ENCODE measurements at regions not wholly inside any gene's neighbourhood (a gene's known extent, or its start where the extent isn't known, plus 50 kb on each side); places are given as distances from the start of the nearest gene placed in this dataset.

DNA sequence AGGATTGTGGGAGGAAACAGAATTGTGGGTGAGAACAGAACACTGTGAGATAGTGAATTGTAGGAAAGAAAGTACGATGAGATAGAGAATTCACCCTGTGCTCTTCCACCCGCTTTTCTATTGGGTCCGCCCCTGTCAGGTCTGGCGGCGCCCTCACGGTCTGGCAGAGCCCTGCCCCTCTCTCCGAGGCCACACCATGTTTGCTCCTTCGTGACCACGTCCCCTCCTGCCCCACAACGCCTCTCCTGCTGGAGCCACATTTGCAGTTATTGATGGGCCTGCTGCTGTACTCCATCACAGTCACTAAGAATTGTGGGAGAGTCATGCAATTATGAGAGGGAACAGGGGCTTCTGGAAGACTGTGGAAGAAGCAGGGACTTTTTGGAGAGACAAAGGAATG, 473.1 kb downstream of the KLF12 start:
- TF ChIP-seq, protein P1, sequence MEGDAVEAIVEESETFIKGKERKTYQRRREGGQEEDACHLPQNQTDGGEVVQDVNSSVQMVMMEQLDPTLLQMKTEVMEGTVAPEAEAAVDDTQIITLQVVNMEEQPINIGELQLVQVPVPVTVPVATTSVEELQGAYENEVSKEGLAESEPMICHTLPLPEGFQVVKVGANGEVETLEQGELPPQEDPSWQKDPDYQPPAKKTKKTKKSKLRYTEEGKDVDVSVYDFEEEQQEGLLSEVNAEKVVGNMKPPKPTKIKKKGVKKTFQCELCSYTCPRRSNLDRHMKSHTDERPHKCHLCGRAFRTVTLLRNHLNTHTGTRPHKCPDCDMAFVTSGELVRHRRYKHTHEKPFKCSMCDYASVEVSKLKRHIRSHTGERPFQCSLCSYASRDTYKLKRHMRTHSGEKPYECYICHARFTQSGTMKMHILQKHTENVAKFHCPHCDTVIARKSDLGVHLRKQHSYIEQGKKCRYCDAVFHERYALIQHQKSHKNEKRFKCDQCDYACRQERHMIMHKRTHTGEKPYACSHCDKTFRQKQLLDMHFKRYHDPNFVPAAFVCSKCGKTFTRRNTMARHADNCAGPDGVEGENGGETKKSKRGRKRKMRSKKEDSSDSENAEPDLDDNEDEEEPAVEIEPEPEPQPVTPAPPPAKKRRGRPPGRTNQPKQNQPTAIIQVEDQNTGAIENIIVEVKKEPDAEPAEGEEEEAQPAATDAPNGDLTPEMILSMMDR (IDR thresholded peaks at IDR 0.05): no peak
- Histone ChIP-seq H3K9me3 (ENCODE audit: control insufficient read depth, low read length) (no peaks in the 10 kb centered on the region), H3K4me3 (ENCODE audit: low read depth, low read length) (no peak overlapping the region), H2AFZ (no peak overlapping the region), H3K27ac (no peak overlapping the region), H3K79me2 (no peaks in the 10 kb centered on the region), H3K36me3 (ENCODE audit: control insufficient read depth, insufficient read depth, low read length) (no peaks in the 10 kb centered on the region), H3K27me3 (ENCODE audit: control insufficient read depth, insufficient read depth, low read length) (no peaks in the 10 kb centered on the region), H3K4me1 (no peaks in the 10 kb centered on the region), H3K4me2 (ENCODE audit: low read length) (no peak overlapping the region), H3K9ac (no peak overlapping the region)

DNA sequence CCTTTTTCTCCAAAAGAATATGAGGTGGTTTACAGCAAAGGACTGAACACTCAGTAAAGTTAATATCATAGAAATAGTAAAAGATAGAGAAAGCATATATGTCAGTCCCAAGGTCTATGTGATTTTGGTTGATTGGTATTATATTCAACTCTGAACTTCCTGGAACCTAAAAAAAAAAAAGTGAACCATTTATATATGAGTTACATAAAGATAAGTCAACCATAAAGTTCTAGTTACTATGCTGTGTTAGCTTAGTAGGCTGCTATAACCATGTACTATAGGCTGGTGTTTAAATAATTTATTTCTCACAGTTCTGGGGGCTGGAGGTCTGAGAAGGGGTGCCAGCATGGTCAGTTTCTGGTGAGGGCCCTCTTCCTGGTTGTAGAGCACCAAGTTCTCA, 475.6 kb downstream of the KLF12 start:
- Histone ChIP-seq H3K79me2 (no peaks in the 10 kb centered on the region), H3K4me3 (ENCODE audit: low read depth, low read length) (no peak overlapping the region), H3K9ac (no peak overlapping the region), H3K9me3 (ENCODE audit: control insufficient read depth, low read length) (no peaks in the 10 kb centered on the region), H3K36me3 (ENCODE audit: control insufficient read depth, insufficient read depth, low read length) (no peaks in the 10 kb centered on the region), H3K27ac (no peak overlapping the region), H3K4me1 (no peaks in the 10 kb centered on the region), H3K4me2 (ENCODE audit: low read length) (no peak overlapping the region), H3K27me3 (ENCODE audit: control insufficient read depth, insufficient read depth, low read length) (no peaks in the 10 kb centered on the region), H2AFZ (no peak overlapping the region)
- TF ChIP-seq, protein P1 (IDR thresholded peaks at IDR 0.05): no peak

DNA sequence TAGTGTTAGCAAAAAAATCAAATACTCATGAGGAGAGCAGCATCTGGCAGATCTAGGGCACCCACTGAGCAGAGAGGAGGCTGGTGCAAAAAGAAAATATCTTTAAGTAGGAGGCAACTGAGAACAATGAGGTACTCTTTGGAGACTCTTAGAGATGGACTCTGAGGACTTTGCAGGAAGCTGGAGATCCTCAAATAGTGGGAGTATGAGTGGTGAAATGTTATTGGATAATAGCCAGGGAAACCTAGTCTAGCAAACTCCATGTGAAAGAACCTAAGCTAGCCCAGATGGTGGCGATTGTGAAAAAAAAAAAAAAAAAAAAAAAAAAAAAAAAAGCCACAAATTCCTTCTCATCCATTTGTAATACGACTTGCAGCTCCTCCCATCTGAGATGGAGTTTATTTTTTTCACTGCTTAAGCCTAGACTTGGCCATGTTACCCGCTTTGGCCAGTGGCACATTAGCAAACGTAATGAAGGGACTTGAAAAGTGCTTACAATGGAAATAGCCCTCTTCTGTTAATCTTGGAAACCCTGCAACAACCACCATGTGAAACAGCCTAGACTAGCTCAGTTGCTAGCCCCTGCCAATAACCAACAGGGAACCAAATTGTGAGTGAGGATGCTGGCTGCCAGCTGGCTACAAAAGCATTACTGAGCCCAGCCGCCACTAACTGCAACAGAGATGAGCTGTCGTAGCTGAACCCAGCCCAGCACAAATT, 476.2 kb downstream of the KLF12 start:
- Histone ChIP-seq H3K4me2 (ENCODE audit: low read length) (no peak overlapping the region), H3K36me3 (ENCODE audit: control insufficient read depth, insufficient read depth, low read length) (no peaks in the 10 kb centered on the region), H3K27ac (no peak overlapping the region), H3K9me3 (ENCODE audit: control insufficient read depth, low read length) (no peaks in the 10 kb centered on the region), H3K79me2 (no peaks in the 10 kb centered on the region), H3K27me3 (ENCODE audit: control insufficient read depth, insufficient read depth, low read length) (no peaks in the 10 kb centered on the region), H2AFZ (no peak overlapping the region), H3K4me1 (no peaks in the 10 kb centered on the region), H3K9ac (no peak overlapping the region), H3K4me3 (ENCODE audit: low read depth, low read length) (no peak overlapping the region)
- TF ChIP-seq, protein P1 (IDR thresholded peaks at IDR 0.05): no peak

DNA sequence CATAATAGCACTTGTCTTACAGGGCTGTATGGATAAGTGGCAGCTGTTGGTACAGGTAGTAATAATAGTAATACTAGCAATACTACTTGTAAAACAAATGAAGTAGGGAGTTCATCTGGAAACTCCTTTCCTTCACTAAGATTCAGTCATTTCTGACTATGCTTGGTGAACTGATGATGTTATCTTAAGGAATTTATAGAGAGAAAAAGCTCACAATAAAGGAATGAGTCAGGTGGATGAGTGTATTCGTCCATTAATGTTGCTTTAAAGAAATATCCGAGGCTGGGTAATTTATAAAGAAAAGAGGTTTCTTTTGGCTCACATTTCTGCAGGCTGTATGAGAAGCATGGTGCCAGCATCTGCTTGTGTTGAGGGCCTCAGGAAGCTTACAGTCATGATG, 477.3 kb downstream of the KLF12 start:
- no peak overlapping the region for H3K4me3 ChIP-seq (ENCODE audit: low read depth, low read length)
- TF ChIP-seq, protein P1 (IDR thresholded peaks at IDR 0.05): no peak
- no peak overlapping the region for H3K27ac ChIP-seq
- no peak overlapping the region for H2AFZ ChIP-seq
- H3K9me3 ChIP-seq (ENCODE audit: control insufficient read depth, low read length): no peaks in the 10 kb centered on the region
- no peaks in the 10 kb centered on the region for H3K27me3 ChIP-seq (ENCODE audit: control insufficient read depth, insufficient read depth, low read length)
- H3K9ac ChIP-seq: no peak overlapping the region
- no peaks in the 10 kb centered on the region for H3K36me3 ChIP-seq (ENCODE audit: control insufficient read depth, insufficient read depth, low read length)
- no peaks in the 10 kb centered on the region for H3K4me1 ChIP-seq
- H3K79me2 ChIP-seq: no peaks in the 10 kb centered on the region
- no peak overlapping the region for H3K4me2 ChIP-seq (ENCODE audit: low read length)

DNA sequence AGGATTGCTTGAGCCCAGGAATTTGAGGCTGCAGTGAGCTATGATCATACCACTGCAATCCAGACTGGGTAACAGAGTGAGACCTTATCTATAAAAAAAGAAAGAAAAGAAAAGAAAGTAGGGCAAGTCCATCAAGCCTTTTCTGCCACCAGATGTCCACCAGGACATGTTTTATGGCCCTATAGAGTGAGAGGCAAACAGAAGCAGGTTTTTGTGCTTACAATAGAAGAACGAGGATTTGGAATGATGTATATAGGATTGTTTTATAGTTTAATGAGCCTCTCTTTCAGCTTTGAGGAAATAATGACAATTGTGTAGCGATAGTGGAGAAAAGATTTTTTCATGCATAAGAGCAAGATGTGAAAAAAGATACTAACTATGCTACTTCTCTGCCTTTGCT, 480.5 kb downstream of the KLF12 start:
- no peaks in the 10 kb centered on the region for H3K27me3 ChIP-seq (ENCODE audit: control insufficient read depth, insufficient read depth, low read length)
- H3K79me2 ChIP-seq: no peaks in the 10 kb centered on the region
- no peak overlapping the region for H3K4me2 ChIP-seq (ENCODE audit: low read length)
- TF ChIP-seq, protein P1 (IDR thresholded peaks at IDR 0.05): no peak
- no peak overlapping the region for H3K9ac ChIP-seq
- no peaks in the 10 kb centered on the region for H3K36me3 ChIP-seq (ENCODE audit: control insufficient read depth, insufficient read depth, low read length)
- H3K4me3 ChIP-seq (ENCODE audit: low read depth, low read length): no peak overlapping the region
- H2AFZ ChIP-seq: no peak overlapping the region
- H3K9me3 ChIP-seq (ENCODE audit: control insufficient read depth, low read length): no peaks in the 10 kb centered on the region
- no peak overlapping the region for H3K27ac ChIP-seq
- H3K4me1 ChIP-seq: no peaks in the 10 kb centered on the region
